IPS DF 4.7 (cell line): ENCODE measurements at regions not wholly inside any gene's neighbourhood (a gene's known extent, or its start where the extent isn't known, plus 50 kb on each side); places are given as distances from the start of the nearest gene placed in this dataset.
"Not testable (repeated sequence)": the region's sequence is repeated elsewhere in the genome, so short reads cannot be mapped to it uniquely, and the experiment has no call there.

ENCODE experiments used
- DNase-seq: peaks from one replicate; pipeline ENCODE4 v3.0.0-alpha.2; 2013; ENCODE audit warnings: low spot score; ENCODE audit errors: extremely low read depth

DNA sequence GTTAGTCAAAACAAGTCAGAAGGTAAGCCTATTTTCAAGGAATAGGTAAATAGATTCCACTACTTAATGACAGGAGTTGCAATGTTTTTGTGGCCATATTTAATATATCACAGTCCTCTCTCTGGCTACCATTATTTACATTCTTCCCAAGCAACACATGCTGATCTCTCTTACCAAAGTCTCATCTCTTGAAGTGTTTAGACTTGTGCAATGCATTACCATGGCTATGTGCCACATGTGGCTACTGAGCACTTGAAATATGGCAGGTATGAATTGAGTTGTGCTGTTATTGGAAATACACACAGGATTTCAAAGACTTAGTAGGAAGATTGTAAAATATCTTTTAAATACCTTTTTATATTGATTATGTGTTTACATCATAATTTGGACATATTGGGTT lies 262.4 kb upstream of the PDE3A start:
- DNase-seq, result no peak

DNA sequence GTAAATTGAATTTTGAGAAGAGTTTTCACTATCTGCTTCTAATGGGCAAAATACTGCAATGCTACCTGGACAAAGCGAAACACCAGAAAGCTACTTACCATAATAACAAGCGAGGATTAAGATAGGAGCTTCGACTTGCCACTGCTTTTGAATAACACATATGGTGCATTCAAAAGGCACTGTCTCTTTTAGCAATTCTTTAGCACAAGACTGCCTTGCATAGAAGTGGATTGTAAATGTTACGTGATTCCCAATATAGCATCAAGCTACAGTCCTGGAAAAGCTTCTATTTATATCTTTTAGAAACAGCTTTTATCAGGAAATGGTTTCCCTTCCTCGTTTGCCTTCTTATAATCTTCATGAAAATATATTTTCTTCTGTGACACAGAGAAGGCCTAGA lies 258.7 kb upstream of the PDE3A start:
- no peak for DNase-seq

DNA sequence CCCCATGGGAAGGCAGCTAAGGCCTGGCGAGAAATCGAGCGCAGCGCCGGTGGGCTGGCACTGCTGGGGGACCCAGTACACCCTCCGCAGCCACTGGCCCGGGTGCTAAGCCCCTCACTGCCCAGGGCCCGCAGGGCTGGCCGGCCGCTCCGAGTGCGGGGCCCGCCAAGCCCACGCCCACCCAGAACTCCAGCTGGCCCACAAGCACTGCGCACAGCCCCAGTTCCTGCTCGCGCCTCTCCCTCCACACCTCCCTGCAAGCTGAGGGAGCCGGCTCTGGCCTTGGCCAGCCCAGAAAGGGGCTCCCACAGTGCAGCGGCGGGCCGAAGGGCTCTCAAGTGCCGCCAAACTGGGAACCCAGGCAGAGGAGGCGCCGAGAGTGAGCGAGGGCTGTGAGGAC lies 253.0 kb upstream of the PDE3A start:
- DNase-seq, result not testable (repeated sequence)

DNA sequence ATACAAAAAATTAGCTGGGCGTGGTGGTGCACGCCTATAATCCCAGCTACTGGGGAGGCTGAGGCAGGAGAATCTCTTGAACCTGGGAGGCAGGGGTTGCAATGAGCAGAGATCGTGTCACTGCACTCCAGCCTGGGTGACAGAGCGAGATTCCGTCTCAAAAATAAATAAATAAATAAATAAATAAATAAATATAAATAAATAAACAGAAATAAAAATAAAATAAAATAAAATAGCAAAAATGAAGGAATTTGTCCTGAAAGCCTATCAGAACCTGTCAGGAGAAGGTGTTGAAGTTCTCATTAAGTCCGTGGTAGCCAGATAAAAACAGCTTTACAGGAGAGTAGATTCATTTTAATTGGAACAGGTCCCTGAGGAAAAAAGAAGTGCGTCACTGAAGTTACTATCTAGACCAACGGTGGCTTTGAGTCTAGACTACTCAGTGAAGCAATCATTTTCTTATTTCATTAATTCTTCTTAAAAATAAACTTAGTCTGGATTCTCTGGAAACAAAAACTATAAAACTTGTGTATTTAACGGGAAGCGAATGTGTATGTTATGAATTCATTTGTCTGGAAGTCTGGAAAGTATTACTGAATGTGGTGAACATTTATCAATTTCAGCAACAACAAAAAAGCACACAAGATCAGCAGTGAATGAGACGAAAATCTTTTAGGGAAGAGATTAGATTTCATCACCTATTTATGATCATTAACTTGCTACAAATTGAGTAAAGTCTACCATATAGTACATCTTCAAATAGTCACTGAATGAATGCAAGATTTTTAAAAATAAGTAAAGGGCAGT lies 248.5 kb upstream of the PDE3A start:
- DNase-seq, result no peak

DNA sequence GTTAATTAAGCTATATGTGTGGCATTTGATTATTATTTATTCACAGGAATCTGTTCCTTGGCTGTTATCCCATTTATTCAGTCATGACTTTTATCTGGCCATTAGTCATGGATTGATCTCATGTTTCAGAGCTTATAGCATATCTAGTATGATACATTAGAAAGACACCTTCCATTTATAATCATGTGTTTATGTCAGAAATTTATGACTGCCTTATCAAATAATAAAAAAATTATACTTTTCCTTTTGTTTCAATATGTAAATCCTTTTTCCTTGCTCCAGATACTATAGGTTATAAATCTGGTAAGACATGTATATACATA lies 248.0 kb upstream of the PDE3A start:
- DNase-seq, result no peak

DNA sequence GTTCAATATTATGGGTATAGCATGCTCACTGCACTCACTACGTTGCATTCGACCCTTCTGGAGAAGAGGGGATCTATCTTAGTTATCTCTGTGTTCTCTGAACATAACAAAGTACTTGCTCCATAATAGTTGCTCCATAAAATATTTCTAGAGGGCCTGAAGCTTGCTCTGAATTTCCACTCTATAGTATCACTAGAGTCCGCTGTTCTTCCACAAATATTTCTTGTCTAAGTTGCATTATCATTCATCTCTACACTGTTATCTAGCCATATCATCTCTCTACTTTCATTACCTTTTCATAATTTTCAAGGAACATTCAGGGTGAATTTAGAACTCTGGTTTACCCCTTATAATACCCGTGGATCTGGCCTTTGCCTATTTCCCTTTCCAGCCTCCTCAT lies 246.1 kb upstream of the PDE3A start:
- no peak for DNase-seq

DNA sequence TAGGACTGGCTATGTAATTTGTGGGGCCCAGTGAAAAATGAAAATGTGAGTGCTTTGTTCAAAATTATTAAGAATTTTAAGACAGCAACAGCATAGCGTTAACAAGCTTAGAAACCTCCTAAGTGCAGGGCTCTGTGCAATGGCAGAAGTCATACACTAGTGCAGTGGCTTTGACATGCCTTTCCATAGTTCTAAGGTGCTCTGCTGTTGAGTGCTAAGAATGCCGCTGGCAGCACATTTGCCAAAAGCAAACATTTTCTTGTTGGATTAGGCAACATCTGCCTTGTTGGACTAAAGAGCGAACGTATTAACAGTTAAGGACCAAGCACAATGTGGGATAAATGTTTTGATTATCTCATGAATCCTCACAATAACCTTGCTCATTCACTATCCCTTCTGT lies 244.9 kb upstream of the PDE3A start:
- no peak for DNase-seq

DNA sequence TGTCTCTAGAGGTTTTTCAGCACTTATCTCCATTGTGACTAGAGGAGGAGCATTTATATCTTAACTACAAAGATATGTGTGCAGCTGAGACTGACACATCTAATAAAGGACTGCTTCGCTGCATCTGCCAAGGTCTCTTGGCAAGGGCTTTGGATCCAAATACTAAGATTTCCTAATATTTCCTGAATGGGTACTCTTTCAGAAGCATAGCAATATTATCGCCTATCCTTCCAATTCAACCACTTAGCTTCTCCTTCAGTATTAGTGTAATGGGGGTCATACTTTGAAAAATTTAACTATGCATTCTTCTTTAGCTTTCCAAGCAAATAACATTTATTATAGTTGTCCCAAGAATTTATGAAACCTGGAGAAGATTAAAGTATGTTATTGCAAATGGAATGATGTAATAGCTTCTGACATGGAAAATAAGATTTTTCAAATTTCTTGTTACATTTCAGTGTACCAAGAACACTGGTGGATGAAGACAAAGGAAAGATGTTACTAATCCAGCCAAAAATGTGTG lies 243.0 kb upstream of the PDE3A start:
- DNase-seq, result no peak

DNA sequence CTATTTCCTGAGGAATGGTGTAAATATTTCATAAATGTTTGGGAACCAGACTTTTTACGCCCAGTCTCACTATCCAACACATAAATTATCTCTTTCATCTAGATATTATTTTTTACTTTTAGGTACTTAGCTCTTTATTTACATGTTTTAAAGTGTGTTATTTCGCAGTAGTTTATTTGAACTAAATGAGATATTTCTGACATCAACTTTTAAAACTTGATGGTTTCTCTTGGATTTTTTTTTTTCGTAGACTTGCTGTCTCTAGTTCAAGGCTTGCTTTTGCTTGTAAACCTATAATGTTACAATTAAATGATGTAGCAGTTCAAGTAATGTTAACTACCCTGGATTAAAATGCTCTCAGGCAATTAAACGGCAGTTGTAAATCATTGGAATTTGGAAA lies 241.7 kb upstream of the PDE3A start:
- DNase-seq, result no peak

DNA sequence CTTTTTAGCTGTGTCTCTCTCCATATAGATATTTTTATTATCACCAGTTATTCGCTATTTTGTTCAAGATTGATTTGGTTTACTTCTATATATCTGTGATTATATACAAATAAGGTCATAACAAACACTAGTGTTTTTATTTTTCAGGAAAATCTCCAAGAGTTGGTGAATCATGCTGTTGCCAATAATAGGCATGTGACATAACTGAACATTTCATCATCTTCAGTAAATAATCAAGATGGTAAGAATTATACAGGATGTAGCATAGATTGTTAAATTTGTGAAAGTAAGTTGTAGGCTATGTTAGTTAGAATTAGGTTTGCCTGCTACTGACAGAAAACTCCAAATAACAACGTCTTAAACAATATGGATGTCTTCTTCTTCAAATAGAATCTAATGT lies 240.9 kb upstream of the PDE3A start:
- no peak for DNase-seq

DNA sequence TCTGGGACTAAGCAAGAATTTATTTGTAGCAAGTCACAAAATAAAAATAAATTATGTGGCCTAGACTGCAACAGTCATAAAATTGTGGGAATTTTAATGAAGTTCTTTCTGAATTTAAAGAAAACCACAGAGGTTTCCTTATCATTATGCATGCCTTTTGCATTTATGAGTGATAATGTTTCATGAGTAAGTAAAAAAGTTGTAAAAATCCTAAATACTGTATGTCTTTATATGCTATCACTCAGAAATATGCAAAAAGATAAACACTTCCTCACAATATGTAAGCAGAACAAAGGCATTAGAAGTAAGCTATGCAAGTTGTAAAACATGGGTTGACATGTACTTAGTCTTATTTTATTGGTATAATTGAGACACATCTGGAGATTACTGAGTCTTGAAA lies 239.4 kb upstream of the PDE3A start:
- no peak for DNase-seq

DNA sequence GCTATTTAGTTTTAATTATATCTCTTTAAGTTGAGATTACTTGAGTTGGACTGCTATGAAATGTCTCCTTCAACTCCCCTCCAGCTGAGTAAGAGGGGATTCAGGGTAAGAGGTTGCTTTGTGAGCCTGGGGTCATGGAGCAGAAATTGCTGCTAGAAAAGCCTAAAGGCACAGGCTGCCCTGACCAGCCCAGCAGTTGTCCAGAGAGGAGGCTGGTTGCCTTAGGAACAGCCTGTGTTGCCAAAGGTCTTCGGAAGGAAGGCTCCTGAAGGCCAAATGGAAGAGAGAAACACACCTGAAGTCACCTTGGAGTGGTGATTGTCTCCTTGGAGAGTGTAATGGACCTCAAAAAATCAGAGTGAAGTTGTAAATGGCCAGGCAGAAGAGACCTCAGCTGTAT lies 235.5 kb upstream of the PDE3A start:
- no peak for DNase-seq

DNA sequence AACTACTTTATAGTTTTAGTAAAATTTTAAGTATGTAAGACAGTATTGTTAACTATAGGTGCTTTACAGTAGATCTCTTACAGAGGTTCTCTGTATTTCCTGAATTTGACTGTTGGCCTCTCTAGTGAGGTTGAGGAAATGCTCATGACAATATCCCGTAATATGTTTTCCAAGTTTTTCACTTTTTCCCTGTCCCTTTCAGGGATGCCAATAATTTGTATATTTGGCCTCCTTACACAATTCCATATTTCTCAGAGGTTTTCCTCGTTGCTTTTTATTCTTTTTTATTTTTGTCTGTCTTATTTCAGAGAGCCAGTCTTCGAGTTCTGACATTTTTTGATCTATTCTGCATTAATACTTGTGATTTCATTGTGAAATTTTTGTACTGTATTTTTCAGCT lies 233.7 kb upstream of the PDE3A start:
- DNase-seq, result no peak

DNA sequence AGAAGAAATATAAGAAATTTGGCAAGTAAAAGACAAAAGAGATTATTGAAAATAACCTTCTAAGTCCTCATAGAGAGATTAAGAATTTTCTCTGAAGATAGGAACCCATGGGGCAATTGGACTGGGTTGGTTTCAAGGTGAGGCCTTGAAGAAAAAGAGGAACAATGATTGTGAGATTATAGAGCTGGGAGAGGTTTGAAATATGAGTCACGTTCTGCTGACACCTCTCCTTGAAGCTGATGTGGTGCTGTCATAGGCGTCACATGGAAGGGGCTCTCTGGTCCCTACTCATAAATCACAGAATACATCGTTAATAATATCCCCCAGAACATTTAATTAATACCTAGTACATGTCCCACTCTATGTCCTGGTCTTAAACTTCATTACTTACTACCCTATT lies 227.6 kb upstream of the PDE3A start:
- DNase-seq, result no peak

DNA sequence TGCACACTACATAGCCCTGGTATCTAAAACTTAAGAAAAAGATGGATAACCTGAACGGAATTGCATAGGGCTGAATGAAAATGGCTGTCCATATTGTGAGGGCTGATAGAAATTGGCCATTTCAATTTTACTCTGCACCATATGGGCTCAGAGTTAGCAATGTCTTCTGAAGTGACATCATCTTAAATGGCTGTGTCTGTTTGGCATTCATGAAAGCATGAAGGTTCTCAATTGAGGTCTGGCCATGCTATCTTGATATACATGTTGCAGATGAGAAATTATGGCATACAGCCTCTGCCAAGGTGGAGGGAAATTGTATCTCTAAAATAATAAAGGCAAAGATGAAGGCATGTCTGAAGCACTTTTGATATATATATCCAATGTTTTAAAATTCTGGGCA lies 226.0 kb upstream of the PDE3A start:
- DNase-seq, result no peak

DNA sequence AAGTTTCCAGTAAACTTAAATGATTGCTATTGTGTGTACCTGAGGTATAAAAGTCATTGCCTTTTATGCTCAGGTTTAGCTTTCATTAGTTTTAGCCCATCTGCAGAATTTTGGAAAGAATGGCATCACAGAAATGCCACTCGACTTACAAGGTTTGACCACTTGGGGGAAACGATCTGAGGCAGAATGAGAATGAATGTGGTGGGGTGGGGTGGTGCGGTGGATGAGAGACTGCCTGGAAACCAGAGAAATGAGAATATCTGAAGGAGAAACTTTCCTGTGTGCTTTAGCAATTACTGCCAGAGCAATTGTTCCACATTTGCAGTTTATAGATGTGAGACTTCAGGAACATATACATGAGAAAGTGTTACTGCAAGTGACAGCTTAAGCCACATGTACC lies 225.4 kb upstream of the PDE3A start:
- DNase-seq, result no peak

DNA sequence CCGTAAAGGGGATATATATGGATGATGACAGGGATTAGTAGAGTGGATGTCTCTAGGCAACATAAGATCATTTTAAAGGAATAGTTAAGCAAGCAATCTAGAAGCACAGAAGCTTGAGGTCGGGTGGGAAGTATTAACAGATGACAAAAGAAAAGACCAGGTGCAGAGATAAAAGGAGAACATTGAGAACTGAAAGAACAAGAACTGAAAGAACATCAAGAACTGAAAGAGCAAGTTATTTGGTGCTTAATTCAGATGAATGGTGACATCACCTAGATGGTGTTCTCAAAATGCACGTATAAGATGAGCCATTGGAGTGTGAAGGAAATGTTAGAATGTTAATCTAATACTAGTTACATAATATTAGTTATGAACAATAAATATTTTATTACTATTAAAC lies 224.0 kb upstream of the PDE3A start:
- no peak for DNase-seq

DNA sequence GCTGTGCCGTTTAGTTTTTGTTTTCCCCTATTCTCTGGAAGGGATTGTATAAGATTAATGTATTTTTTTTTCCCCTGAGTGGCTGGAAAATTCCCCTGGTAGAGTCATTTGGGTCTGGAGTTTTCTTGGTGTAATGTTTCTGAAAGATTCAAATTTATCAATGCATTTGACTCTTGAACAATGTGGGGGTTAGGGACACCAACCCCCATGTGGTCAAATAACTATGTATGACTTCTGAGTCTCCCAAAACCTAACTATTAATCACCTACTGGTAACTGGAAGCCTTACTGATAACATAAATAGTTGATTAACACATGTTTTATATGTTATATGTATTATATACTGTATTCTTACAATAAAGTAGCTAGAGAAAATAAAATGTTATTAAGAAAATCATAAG lies 220.1 kb upstream of the PDE3A start:
- DNase-seq, result no peak

DNA sequence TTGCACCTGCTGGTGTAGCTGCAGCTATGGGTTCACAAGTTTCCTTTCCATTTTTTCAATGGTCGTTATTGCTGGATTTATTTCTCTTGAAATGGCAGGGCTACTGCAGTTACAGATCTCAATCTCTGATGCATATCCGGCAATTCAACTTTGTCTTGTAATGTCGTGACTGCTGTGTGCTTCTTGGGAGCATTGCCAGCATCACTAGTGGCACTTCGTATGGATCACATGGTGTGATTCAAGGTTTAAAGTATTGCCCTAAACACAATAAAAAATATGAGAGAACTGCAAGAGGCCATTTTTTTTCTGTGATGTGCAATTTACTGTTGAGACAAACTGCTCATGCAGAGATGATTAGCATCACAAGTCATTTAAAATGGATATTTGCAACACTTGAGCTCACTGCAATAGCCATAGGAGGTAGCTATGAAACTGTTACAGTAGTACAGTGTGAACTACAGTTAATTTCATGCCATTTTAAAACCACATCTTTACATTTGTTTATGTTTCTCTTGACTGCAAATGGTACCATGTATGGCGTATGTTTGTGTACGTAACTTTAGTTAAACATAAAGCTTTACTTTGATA lies 217.4 kb upstream of the PDE3A start:
- DNase-seq, result no peak

DNA sequence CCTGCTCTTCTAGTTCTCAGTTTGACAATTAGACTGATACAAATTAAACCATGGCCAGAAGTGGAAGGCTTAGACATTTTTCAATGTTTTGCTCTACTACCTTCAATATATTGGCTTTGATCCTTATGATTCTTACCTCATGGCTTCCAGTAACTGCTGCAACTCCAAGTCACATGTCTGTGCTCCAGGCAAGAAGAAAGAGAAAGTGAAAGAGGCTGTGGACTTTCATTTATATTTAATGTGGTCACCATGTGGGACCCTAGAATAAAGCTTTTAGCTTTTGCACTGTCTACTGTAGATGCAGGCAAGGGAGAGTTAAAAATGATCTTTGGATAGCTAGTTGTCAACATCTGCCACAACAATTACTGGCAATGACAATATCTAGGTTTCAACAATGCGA lies 214.3 kb upstream of the PDE3A start:
- no peak for DNase-seq

DNA sequence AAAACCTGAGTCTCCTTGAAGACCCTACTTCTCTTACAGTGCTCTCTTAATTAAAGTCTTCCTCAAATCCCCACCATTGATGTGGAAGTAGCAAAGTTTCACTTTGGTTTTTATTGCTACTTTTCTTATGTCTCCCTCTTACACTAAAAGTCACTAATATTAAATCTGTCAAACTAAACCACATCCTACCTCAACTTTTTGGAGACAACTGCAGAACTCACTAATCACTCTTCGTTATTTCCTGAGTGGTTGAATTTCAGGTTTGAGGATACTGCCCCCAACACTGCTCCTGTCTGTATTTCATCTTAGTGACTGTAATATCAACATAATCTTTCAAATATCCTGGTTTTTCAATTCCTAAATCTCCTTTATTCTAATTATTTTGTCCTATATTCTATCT lies 213.0 kb upstream of the PDE3A start:
- DNase-seq, result no peak

DNA sequence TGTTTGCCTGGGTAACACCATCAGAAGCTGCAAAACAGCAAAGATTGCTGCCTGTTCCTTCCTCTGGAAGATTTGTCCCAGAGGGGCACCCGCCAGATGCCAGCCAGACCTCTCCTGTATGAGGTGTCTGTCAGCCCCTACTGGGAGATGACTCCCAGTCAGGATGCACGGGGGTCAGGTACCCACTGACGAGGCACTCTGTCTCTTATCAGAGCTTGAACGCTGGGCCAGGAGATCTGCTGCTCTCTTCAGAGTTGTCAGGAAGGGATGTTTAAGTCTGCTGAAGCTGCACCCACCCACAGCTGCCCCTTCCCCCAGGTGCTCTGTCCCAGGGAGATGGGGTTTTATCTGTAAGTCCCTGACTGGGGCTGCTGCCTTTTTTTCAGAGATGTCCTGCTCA lies 207.4 kb upstream of the PDE3A start:
- not testable (repeated sequence) for DNase-seq

DNA sequence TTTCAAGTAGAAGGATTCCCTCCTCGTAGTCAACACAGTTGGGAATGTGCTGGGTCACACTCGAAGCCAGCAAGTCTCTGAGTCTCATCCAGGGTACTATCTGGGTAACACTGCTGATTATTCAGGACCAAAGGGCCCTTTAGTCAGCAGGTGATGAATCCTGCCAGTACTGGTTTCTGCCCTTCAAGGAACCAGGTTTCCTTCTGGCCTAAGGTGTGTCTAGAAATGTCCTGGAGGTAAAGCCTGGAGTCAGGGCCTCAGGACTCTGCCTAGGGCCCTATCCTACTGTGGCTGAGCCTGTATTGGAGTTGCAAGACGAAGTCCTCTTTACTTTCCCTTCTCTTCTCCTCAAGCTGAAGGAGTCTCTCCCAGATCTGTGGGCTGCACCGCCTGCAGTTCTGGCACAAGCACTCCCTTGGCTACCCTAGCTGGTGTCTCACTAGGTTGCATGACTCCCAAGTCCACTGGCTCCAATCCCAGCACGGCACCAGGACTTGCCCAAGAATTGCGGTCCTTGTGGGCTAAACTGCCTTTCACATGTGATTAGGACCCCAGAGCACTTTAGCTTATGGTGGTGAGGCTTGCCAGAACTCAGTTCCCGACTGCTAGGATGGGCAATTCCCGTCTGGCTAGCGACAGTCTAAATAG lies 193.7 kb upstream of the PDE3A start:
- DNase-seq, result no peak
